GM21619 (cell line): ENCODE measurements at regions not wholly inside any gene's neighbourhood (a gene's known extent, or its start where the extent isn't known, plus 50 kb on each side); places are given as distances from the start of the nearest gene placed in this dataset.

Experiments used
- ATAC-seq: cut with Tn5 transposase; IDR thresholded peaks from one replicate; pipeline ENCODE4 v1.9.1; 2021; ENCODE audit not compliant: unreplicated experiment

DNA sequence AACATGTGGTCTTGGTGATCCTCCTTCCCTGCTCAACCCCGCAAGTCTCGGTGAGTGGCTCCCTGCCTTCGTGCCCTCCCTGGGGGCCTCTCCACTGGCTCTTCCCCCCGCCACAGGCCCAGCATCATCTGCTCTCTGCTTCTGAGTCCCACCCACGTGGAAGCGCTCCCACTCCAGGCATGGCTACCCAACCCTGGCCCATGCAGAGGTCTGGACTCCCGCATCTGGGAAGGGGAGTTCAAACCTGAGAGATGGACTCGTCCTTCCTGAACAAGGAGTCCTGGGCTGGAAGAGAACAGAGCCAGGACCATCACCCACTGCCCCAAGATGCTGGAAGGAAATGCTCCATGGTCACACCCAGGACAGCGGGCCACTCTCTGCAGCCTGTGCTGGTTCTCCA is 90.8 kb downstream of the DHCR7 start:
- ATAC-seq: no peak

DNA sequence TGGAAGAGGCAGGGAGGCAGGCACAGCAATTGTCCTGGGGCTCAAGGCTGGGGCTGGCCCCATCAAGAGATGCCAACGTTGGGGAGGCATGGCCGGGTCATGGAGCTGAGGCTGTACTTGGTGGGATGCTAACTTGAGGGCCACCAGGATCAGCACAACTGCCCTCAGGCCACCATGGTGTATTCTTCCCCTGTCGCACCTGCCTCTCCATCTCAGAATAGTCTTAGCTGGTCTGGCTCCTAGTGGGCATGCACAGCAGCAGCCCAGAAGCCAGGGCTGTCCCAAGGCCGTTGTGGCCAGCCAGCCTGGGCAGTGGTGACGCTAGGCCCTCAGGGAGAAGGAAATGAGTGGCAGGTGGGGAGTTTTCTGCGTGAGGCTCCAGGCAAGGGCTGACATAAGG is 91.3 kb downstream of the DHCR7 start:
- no peak for ATAC-seq

DNA sequence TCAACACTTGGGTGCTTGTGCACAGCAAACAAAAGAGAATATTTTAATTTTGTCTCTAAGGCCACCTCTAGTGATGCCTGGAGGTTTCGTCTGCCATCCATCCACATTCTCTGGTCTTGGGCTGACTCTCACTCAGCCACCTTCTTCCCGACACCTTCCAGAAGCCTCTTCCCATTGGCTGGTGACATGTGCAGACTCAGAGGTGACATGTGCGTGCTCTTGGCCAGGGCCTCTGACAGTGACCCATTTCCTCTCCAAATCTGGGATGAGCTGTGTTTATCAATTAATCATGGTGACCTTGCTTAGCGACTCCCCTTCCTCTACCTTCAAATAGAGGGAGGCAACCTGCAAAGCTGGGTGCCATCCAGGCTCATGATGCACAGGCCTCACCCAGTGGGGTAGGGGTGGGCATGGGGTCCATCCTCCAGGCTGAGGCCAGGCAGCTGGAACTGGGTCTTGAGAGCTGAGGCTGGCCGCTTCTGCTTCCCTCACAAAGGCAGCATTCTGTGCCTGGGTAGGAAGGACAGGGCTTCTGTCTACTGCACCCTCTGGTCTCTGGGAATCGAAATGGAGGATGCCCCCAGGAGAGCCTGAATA is 91.8 kb downstream of the DHCR7 start:
- no peak for ATAC-seq

DNA sequence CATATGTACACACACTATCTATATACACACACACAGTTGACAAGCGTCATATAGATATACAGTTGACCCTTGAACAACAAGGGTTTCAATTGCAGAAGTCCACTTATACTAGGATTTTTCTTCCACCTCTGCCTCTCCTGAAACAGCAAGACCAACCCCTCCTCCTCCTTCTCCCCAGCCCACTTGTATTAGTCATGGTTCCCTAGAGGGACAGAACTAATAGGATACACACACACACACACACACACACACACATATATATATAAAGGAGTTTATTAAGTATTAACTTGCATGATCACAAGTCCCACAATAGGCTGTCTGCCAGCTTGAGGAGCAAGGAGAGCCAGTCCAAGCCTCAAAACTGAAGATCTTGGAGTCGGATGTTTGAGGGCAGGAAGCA is 92.9 kb downstream of the DHCR7 start:
- no peak for ATAC-seq

DNA sequence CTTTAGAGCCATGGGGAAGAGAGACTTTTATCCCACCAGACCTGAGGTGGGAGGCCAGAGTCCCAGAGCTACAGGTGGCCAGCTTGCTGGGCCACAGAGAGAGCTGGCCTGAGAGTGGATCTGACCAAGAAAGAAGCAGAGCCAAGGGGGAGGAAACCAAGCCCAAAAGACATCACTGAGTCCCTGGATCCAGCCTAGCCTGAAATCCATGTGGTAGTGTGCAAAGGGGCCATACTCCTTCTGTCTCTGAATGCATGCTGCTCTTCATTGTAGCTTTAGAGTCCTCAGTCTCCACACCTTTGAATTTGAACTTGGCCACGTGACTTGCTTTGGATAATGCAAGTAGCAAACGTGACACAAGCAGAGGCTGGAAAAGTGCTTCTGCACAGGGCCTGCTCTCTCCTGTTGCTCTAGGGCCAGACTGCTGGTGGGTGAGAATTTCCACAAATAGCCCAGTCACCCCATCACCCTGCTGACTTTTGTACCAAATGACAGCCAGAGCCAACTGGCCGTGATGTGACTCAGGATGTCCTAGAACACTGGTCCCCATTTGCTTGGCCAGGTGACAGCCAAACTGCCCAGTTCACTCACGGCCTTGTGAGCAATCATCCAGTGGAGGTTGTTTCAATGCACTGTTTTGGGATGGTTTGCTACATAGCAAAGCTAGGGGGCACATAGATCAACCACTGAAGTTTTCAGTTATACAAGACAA is 93.6 kb downstream of the DHCR7 start:
- no peak for ATAC-seq

DNA sequence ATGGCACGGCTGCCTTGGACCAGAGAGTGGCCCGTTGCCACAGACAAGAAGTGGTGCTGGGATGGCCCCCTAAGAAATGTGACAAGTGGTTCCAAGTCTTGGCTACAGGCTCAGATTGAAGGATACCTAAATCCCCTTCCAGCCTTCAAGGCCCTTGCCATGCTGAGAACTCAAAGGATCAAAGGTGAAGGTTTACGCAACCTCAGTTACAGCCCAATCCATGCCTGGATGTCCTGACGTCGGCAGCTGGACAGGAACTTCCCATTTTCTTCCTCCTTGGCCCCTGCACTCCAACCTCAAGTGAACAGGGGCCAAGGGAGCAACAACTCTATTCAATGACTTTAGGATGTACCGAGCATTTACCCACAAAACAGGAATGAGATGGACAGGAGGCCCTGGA is 95.4 kb downstream of the DHCR7 start:
- ATAC-seq: no peak

DNA sequence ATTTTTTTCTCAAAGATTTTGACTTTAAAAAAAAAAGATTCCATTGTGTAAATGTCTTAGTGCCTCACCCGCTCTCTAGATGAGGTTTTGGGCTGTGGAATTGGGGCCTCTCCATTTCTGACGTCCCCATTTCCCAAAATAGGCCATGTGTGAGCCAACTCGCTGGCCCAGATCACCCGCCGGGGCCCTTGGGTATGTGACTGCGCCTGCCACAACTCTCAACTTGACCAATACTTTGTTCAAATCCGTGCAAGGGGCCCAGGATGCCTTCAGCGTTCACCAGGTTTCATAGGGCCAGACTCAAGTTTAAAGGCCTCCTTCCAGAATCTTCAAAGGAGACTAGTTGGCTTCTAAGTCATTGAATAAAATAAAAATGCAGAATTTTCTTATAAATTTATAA is 96.0 kb downstream of the DHCR7 start:
- ATAC-seq: no peak

DNA sequence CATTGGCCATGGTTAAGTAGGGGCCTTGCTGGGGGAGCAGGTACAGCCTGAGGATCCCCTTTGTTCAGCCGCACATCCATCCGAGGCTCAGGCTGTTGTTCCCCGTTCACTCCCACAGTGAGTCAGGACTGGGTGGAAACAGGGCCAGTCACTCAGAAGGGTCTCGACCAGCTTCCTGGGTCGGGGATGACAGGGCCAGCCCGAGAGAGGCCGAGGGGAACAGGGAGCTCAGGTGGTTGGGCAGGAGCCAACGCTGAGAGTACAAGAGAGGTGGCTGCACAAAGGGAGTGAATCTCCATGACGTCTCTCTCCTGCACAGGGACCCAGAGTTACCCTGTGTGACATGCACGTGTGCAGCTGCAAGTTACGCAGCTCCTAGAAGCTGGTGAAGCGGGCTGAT is 97.2 kb upstream of the SHANK2 start:
- no peak for ATAC-seq

DNA sequence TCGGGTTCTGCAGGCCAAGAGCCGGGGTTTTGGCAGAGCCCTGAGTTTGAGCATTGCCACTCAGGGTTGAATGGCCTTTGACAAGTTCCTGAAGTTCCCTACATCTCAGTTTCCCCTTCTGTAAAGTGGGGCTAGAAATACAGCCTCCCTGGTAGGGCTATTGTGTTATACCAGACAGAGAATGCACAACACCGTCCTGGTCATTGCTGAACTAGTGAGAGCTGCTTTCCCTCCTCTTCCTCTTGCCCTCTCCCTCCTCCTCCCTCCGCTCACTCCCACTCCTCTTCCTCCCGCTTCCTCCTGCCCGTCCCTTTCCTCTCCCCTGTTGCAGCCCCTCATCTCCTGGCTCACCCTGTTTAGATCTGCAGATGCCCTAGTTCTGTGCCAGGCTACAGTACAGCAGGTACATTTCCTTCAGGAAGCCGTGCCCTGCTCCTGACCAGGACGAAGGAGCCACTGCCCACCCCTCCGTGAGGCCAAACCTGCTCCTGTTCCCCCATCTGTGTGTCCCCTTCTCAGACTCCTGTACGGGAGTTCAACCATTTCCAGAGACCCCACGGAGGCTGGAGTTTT is 91.5 kb upstream of the SHANK2 start:
- ATAC-seq: no peak

DNA sequence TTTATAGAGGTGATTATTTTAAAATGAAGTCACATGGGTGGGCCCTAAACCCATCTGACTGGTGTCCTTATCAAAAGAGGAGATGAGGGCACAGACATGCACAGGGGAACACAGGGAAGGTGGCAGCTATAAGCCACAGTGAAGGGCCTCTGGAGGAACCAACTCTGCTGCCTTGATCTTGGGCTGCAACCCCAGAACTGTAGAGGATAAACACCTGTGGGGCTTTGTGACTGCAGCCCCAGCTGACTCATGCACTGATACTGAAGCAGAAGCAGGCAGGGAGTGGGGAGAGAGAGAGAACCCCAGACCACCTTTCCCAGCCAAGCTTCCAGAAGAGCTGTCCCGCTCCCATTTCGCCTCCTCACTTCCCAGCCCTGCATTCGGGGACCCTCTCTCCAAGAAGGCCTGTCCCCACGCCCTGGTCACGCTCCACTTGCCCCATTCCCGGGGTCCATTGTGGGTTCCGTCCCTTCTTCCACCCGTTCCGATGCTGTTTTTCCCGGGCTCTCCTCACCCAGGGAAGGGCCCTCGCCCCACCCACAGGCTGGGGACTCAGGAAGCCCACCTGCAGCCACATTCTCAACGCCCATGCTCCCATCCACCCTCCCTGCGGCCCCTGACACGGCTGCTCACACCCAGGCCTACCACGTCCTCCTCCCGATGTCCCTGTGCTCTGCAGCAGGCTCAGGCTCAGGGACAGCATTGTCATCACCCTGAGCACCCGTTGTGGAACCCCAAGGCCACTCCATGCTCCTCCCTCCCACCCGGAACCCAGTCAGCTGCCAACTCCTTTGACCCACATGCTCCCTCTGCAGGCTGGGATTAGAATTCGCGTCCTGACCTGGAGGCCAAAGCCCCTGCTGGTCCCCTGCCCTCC is 90.8 kb upstream of the SHANK2 start:
- no peak for ATAC-seq

DNA sequence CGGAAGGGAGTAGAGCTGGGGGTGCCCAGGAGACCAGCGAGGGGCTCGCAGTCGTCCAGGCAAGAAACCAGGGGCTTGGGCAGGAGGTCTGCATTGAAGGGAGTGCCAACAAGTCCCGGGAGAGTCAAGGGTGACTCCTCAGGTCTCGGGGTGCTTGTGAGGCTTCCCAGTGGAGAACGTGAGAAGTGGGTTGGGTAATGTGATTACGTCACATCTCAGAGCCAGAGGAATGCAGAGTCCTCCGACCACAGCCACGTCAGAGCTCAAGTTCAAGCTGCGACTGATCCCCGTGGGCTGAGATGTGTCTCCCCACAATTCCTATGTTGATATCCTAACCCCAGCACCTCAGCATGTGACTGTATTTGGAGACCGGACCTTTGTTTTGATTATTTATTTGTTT is 89.7 kb upstream of the SHANK2 start:
- no peak for ATAC-seq

DNA sequence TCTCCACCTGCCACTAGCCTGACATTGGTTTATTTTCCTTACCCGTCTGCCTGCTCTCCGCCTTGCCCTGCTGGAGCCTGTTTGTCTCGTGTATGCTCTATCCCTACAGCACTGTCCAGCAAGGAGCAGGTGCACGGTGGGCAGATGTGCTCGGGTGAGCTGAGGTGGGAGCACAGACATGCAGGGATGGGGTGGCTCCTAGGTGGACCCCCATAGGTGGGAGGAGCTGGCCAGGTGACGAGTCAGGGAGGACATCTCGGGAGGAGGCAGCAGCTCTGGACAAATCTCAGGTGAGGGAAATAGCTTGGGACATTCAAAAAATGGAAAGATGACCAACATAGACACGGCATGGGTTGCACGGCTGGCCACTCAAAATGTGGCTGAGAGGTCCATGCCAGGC is 89.2 kb upstream of the SHANK2 start:
- no peak for ATAC-seq

DNA sequence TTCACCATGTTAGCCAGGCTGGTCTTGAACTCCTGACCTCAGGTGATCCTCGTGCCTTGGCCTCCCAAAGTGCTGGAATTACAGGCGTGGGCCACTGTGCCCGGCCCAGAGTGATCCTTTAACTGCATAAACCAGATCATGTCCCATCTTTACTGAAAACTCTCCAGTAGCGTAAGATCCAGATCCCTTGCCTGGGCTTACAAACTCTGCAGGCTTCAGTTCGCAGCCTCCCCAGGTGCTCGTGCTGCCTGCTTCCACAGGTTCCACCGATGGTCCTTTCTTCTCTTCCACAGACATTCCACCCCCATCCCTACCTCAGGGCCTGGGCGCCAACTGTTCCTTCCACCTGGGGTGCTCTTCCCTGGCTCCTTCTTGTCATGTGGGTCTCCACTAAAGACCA is 88.8 kb upstream of the SHANK2 start:
- ATAC-seq: no peak

DNA sequence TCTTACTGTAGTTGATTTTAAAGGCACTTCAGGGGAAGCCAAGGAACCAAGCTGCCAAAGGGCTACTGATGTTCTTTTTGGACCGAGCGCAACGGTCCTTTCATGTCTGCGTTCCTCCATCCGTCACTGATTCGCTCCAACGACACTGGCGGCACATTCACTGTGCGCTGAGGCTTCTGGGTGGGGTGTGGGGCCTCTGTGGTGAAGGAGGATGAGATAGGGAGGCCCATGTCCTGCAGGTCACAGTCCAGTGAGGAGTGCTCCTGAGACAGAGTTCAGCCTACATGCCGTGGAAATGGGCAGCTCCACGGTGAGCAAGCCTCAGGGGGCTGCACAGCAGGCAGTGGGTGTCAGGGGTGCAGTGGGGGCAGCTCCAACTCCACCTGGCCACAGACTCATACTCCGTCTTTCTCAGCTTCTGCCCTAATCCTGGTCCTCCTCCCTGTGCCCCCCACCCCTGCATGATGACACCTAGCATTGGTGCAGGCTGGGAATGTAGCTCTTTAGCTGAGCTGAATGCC is 87.8 kb upstream of the SHANK2 start:
- no peak for ATAC-seq

DNA sequence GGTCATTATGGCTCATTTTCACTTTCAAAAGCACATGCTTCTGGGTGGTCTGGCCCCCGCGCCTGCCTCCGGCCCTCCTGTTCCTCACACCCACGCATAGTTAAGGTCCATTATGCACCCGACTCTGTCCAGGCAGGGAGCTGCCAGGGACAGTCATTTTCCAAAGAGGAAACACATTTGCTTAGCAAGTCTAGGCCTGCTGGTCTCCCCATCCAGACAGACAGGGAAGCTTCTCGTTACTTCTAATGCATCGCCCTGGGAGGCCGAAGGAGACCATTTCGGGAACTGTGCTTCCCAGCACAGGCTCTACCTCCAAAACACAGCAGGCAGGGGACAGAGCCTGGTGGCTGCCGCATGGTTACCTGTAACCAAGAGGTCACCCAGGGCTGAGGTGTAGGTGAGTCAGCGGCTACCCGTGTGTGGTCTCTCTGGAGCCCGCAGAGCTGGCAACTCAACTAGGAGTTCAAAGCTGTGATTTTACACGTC is 87.1 kb upstream of the SHANK2 start:
- no peak for ATAC-seq

DNA sequence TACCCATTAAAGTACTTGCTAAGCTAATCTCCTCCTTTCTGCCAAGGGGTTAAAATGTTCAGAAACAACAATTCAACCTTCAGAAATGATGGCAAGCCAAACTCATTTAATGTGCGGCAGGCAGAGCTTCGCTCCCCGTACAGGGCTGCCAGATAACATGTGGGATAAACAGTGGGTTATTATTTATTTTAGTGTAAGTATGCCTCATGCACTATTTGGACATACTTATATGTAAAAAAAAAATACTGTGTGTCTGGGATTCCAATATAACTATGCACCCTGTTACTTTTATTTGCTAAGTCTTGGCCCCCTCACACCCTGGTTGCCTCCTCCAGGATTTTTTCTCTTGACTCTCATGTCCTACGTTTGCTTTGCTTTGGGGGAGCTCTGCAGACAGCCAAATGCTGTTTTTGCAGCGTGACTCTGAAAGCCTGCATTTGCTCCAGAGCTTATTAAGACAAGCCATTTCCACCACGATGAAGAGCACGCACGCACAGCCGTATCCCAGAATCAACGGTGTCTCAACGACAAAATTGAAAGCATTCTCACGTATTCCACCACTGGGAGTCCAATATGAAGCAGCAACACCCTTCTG is 86.5 kb upstream of the SHANK2 start:
- no peak for ATAC-seq

DNA sequence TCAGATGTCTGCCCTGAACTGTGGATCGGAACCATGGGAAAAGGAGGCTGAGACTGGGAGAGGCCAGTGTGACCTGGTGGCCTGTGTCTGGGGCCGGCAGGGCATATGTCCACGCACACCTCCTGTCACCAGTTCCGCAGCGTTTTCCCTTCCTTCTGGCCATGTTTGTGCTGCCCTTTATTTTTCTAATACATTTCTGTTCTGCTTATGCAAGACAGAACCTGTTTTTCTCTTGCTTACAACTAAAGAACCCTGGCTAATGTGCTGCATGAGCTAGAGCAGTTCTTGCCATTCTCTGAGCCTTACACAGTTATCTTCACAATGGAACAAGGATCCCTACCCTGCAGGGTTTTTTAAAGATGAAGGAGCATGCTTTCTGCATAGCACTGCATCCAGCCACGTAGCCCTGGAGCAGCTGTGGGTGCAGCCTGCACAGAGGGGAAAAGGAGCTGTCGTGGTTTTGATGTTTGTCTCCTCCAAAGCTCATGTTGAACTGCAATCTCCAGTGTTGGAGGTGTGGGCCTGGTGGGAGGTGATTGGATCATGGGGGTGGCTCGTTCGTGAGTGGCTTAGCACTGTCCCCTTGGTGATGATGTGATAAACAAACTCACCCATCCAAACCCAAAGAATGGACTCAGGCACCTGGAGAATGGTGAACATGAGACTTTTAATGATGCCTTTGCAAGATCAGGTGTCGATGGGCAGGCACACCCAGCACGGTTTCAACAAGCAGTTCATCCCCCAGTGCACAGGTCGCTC is 84.8 kb upstream of the SHANK2 start:
- ATAC-seq: no peak

DNA sequence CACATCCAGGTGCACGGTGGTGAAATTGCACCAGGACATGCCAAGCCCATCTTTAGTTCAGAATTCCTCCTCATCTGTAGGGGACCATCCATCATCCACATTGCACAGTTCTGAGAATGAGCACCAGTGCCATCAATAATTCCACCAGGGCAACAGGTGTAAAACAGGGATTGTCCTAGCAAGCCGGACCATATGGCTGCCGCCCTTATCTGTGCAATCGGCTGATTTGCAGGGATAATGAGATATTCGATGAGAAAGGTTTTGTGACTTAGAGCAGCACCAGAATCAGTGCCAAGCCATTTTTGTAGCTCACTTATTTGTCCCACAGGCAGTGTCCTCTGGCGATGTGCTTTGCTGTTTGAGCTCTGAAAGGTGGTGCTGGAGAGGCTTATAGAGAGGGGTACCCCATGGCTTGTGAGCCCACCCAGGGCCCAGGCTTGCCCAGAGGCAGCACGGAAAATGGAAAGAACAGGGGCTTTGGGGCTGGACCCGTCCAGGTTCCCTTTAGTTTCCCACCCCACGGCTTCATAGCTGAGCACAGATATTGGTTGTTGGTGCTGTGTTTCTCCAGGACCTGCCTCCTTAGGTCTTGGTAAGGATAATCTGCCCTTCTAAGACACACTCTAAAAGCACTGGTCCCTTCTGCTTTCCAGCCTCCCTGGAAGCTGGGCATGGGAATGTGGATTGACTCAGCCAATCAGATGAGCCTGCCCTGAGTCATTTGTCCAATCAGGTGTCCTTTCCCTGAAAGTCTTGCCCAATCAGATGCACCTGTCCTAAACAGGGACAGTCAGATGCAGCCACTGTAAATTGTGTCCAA is 84.0 kb upstream of the SHANK2 start:
- ATAC-seq: no peak

DNA sequence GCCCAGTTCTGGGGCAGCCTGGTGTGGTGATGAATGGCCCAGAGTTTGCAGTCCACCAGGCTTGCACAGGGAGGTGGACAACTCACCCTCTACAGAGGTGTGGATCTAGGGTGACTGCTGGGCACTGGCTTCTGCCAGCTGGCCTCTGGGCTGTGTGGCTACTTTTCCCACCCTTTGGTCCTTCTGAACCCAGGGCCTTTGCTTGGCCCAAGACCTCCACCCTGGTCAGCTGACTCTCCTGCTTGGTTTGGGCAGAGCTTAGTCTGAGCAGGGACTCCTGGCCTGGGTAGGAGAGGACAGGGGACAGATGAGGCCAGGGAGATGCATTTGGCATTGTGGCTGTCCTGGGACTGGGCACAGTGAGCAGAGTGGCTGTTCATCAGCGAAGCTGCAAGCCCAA is 83.0 kb upstream of the SHANK2 start:
- ATAC-seq: no peak
